Spinal cord (tissue), 9 donors: ENCODE measurements at regions not wholly inside any gene's neighbourhood (a gene's known extent, or its start where the extent isn't known, plus 50 kb on each side); places are given as distances from the start of the nearest gene placed in this dataset.
A peak's percentile ranks its signal among the peaks of the same experiment; 100 is the strongest.
"Not testable (repeated sequence)": the region's sequence is repeated elsewhere in the genome, so short reads cannot be mapped to it uniquely, and the experiment has no call there.

Experiments used
- DNase-seq, 6 donors: peaks; one replicate each; pipeline versions ENCODE4 v3.0.0 to v3.0.0-alpha.2; 2013 to 2015; ENCODE audit warnings: low spot score in 6 of 6, low read depth in 4 of 6
- H3K27ac ChIP-seq: one replicate; pipeline ENCODE4 v1.5.1; 2013; ENCODE audit warnings: low read depth, low read length, control low read depth
- H3K27me3 ChIP-seq: one replicate; pipeline ENCODE4 v1.6.1; 2013; ENCODE audit warnings: low read length; ENCODE audit not compliant: control insufficient read depth, insufficient read depth
- H3K36me3 ChIP-seq: one replicate; pipeline ENCODE4 v1.6.1; 2013; ENCODE audit warnings: low read length; ENCODE audit not compliant: control insufficient read depth, insufficient read depth
- H3K4me1 ChIP-seq: one replicate; pipeline ENCODE4 v1.6.1; 2013; ENCODE audit warnings: low read length; ENCODE audit not compliant: control insufficient read depth, insufficient read depth
- H3K4me3 ChIP-seq: one replicate; pipeline ENCODE4 v1.5.1; 2013; ENCODE audit warnings: low read depth, low read length, control low read depth
- H3K9me3 ChIP-seq: one replicate; pipeline ENCODE4 v1.6.1; 2013; ENCODE audit warnings: low read length; ENCODE audit not compliant: control insufficient read depth, insufficient read depth
- WGBS: methylation state at CpG from one replicate; pipeline ENCODE4 v1.1.5; 2013; ENCODE audit warnings: missing lambda C conversion rate; ENCODE audit not compliant: insufficient coverage; 5-methylcytosine and 5-hydroxymethylcytosine counted together
- donor health status: healthy.

DNA sequence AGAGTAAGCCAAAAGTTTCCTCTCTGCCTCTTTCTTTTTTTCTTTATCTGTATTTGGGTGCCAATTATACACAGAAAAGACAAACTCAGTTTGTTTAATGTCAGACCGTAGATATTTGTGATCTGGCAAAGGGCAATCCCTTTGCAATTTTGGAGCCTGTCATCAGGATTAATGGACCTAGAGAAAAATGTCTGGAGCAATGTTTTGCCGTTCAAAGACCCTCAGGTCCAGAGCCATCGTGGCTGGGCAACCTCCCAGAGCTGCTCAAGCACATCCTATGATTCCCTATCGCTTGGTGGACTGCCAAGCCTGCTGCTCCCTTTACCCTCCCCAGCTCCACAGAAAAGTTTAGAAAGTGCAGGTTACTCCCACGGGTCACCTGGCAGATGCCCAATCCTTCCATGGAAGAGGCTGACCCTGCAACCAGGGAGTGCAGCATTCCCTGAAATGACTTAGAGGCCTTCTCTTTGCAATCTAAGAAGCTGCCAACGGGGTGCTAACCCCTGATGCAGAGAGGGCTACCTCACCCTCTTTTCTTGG is 112.5 kb upstream of the NGF start:
- no peaks in the 10 kb centered on the region for H3K27me3 ChIP-seq
- no peak for DNase-seq
- WGBS = 74% methylated on average over 5 of the region's 6 CpGs
- no peak overlapping the region for H3K27ac ChIP-seq
- H3K4me3 ChIP-seq = no peak overlapping the region
- H3K9me3 ChIP-seq = no peaks in the 10 kb centered on the region
- H3K36me3 ChIP-seq = no peaks in the 10 kb centered on the region
- peaks cover 2% of the 10 kb centered on the region for H3K4me1 ChIP-seq

DNA sequence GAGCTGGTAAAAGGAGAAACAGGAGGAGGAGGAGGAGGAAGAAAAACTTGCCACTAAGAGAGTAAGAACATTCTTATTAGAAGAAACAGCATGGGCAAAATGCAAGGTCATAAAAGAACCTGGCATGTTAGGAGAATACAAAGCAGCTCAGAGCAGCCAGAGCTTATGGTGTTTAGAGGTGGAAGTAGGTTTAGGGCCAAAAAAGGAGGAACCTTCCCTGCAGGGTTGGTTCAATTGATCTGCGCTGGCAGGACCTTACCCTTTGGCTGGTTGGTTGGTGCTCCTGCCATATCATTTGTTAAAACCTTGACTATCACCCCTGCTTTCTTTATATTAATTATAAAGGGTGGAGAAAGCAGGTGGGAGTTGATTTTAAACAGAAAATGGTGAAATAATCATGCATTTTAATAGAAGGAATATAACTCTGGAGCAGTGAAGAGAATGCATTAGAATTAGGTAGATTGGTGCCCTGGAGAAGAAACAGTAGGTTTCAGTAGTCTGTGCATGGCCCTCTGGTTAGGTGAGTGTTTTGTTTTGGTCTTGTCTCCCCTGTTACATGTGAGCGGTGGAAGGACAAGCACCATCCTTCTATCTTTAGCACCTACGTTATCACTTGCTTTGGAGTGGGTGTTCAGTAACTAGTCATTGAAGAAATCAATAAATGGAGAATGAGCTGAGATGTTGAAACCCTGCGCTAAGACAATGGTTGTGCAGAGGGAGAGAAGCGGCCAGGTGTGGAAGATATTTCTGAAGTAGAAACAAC is 110.4 kb upstream of the NGF start:
- Histone ChIP-seq H3K27me3 (no peaks in the 10 kb centered on the region), H3K36me3 (no peaks in the 10 kb centered on the region), H3K4me3 (no peak overlapping the region), H3K4me1 (no peaks in the 10 kb centered on the region), H3K27ac (no peak overlapping the region), H3K9me3 (no peaks in the 10 kb centered on the region)
- WGBS = 92% methylated on average over 2 of the region's 5 CpGs
- peak in 1 of 6 donors; percentile 45 for DNase-seq

DNA sequence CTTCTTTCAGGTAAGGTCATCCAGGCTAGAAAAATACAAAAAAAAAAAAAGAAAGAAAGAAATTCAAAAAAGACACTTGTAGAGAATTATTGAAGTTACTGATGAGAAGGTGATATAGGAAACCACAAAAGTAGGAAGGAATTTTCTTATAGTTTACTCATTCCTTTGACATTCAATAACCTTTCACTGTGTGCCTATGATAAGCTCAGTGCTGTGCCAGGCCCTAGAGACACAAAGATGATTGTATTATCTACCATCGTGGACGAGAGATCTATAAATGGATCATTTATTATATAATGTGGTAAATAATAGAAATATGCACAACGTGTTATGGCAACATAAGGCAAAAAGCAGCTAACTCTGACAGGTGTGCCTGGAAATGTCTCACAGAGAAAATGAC is 109.6 kb upstream of the NGF start:
- no CpG with 5 or more reads among the region's 3 CpGs for WGBS
- no peak overlapping the region for H3K27ac ChIP-seq
- no peaks in the 10 kb centered on the region for H3K9me3 ChIP-seq
- no peaks in the 10 kb centered on the region for H3K36me3 ChIP-seq
- H3K27me3 ChIP-seq = no peaks in the 10 kb centered on the region
- H3K4me1 ChIP-seq = no peaks in the 10 kb centered on the region
- DNase-seq = no peak
- H3K4me3 ChIP-seq = no peak overlapping the region

DNA sequence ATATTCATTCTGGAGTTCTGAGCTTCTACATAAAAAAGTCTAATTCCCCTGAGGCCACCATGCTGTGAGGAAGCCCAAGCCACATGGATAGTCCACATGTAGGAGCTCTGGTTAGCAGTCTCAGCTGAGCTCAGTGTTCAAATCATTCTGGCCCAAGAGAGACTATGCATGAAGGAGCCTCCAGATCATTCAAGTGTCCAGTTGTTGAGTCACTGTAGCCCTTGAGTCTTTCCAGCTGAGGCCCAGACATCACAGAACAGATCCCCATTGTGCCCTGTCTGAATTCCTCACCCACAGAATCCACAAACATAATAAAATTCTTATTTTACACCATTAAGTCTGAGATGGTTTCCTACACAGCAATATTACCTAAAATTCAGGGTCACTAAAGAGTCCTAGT is 107.0 kb upstream of the NGF start:
- no peak for DNase-seq
- H3K4me3 ChIP-seq = no peak overlapping the region
- H3K4me1 ChIP-seq = no peaks in the 10 kb centered on the region
- no peaks in the 10 kb centered on the region for H3K36me3 ChIP-seq
- H3K27me3 ChIP-seq = no peaks in the 10 kb centered on the region
- H3K27ac ChIP-seq = no peak overlapping the region
- H3K9me3 ChIP-seq = no peaks in the 10 kb centered on the region

DNA sequence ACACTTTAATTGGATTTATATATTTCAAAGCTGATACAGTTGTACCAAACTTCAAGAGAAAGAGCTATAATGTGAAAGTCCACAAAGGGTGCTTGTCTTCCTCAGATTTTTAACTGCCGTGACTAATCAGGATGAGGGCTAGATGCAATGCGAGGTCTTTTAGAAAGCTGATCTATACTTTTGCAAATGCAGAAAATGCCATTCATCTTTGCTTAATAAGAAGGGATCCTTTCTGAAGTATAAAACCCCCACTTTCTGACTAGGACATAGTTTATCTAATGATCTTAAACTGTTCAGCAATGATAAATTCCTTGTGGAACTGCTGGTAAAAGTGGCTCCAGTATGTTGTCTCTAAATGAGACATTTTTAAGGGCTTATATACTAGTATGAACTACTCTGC is 102.7 kb upstream of the NGF start:
- Histone ChIP-seq H3K27ac (peak overlapping the region; percentile 11), H3K4me3 (no peak overlapping the region), H3K4me1 (no peaks in the 10 kb centered on the region), H3K36me3 (no peaks in the 10 kb centered on the region), H3K27me3 (no peaks in the 10 kb centered on the region), H3K9me3 (no peaks in the 10 kb centered on the region)
- peak in 1 of 6 donors; percentile 25 for DNase-seq
- WGBS = no CpG with 5 or more reads among the region's 2 CpGs

DNA sequence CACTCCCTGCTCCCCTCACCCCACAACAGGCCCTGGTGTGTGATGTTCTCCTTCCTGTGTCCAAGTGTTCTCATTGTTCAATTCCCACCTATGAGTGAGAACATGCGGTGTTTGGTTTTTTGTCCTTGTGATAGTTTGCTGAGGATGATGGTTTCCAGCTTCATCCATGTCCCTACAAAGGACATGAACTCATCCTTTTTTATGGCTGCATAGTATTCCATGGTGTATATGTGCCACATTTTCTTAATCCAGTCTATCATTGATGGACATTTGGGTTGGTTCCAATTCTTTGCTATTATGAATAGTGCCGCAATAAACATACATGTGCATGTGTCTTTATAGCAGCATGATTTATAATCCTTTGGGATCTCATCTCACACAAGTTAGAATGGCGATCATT is 101.5 kb upstream of the NGF start:
- not testable (repeated sequence) for H3K36me3 ChIP-seq, DNase-seq, H3K27me3 ChIP-seq, H3K27ac ChIP-seq, H3K4me3 ChIP-seq, H3K4me1 ChIP-seq, H3K9me3 ChIP-seq
- WGBS = no CpG with 5 or more reads among the region's 3 CpGs

DNA sequence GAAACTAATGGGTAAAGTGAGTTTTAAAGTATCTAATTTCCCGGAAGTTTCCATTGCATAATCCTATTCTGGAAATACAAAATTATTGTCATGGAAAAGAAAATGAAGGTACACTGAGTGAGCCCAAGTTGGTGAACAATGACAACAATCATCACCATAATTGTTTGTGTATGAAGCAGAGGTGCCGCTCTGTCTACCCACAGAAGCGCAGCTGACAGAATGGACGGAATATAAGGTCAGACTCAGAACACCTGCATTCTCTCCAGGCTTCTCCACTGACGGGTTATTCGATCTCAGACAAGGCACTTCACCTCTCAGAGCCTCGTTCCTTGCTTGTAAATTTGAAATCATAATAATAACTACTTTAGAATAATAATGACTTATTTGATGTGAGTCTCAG is 99.1 kb upstream of the NGF start:
- DNase-seq = no peak
- H3K36me3 ChIP-seq = no peaks in the 10 kb centered on the region
- H3K4me1 ChIP-seq = peaks cover 5% of the 10 kb centered on the region
- H3K9me3 ChIP-seq = no peaks in the 10 kb centered on the region
- WGBS = 100% methylated on average over 1 of the region's 7 CpGs
- H3K27ac ChIP-seq = no peak overlapping the region
- H3K4me3 ChIP-seq = no peak overlapping the region
- no peaks in the 10 kb centered on the region for H3K27me3 ChIP-seq

DNA sequence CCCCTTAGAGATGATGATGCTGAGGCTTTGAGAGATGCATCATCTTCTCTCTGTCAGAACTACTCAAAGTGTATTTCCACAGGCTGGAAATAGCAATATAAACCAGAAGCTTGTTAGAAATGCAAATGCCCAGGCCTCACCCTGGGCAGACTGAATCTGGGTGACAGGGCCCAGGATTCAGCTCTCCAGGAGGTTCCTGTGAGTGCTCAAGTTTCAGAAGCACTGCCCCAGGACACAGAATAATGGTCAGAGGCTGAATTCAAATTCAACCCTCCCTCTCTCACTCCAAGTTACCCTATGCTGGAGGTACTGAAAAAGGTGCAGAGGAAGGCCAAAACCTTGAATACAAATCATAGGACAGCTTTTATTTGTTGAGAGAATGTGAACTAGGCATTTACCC is 98.5 kb upstream of the NGF start:
- Histone ChIP-seq H3K4me1 (peaks cover 5% of the 10 kb centered on the region), H3K27me3 (no peaks in the 10 kb centered on the region), H3K36me3 (no peaks in the 10 kb centered on the region), H3K4me3 (no peak overlapping the region), H3K27ac (no peak overlapping the region), H3K9me3 (no peaks in the 10 kb centered on the region)
- no peak for DNase-seq

DNA sequence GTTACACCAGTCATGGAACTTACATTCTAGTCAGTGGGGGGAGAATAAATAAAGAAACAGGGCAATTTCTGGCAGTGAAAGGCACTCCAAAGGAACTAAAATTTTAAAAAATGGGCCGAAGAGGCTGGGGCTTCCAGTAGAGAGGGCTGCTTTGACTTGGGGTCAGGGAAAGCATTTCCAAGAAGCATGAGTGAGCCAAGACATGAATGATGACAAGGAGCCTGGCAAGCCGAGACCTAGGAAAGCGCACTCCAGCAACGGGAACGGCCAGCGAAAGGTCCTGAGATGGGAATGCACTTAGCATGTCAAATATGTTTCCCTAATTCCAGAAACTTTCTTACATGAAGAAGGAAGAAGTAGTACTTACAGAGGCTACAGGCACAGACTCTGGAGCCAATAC is 95.4 kb upstream of the NGF start:
- no peaks in the 10 kb centered on the region for H3K36me3 ChIP-seq
- WGBS = 66% methylated on average over 5 of the region's 6 CpGs
- H3K9me3 ChIP-seq = no peaks in the 10 kb centered on the region
- no peak for DNase-seq
- H3K27ac ChIP-seq = no peak overlapping the region
- no peak overlapping the region for H3K4me3 ChIP-seq
- H3K27me3 ChIP-seq = no peaks in the 10 kb centered on the region
- H3K4me1 ChIP-seq = peaks cover 5% of the 10 kb centered on the region

DNA sequence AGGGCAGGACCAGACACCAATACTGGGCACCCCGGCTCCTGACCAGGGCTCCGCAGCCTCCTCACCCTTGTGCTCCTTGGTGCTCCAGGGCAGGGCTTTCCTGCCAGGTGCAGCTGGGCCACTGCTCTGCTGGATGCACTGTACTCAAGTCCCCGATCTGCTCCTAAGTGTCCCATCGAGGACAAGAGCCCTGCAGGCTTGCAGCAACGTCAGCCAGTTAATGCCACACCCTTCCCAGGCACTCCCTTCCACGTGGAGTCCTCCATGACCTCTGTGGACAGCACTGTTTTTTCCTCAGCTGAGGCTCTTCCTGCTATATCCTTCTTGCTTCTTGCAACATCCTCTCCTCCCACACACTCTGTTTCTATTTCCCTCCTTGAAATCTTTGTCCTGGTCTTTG is 94.0 kb upstream of the NGF start:
- peaks cover 5% of the 10 kb centered on the region for H3K4me1 ChIP-seq
- DNase-seq = no peak
- no peak overlapping the region for H3K4me3 ChIP-seq
- no peaks in the 10 kb centered on the region for H3K9me3 ChIP-seq
- no peaks in the 10 kb centered on the region for H3K36me3 ChIP-seq
- whole genome bisulfite sequencing = 73% methylated on average over 6 of the region's 6 CpGs
- no peaks in the 10 kb centered on the region for H3K27me3 ChIP-seq
- no peak overlapping the region for H3K27ac ChIP-seq
